GM21381 (cell line): ENCODE measurements at regions not wholly inside any gene's neighbourhood (a gene's known extent, or its start where the extent isn't known, plus 50 kb on each side); places are given as distances from the start of the nearest gene placed in this dataset.

Experiments
- ATAC-seq: cut with Tn5 transposase; IDR thresholded peaks from one replicate; pipeline ENCODE4 v1.9.1; 2021; ENCODE audit warnings: mild to moderate bottlenecking, moderate library complexity; ENCODE audit not compliant: unreplicated experiment

GRCh38 chr17:63246344-63246743 is 199.8 kb downstream of the CYB561 start:
- no peak for ATAC-seq

DNA sequence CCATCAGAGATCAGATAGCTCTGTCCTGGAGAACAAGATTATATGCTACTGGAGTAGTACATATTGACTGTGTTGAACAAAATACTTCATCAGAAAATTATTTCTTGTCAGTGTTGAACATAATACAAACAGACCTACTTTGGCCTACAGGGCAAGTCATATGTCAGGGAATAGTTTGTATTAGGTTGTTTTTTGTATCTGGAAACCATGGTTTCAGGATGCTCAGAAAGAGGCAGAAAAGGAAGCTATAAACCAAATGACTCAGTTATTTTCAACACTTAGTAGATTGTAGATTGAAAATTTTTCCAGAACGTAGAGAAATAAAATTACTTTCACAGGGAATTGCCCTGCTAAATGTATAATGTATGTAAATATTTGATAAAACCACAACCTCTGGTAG is 198.4 kb downstream of the CYB561 start:
- ATAC-seq: no peak

DNA sequence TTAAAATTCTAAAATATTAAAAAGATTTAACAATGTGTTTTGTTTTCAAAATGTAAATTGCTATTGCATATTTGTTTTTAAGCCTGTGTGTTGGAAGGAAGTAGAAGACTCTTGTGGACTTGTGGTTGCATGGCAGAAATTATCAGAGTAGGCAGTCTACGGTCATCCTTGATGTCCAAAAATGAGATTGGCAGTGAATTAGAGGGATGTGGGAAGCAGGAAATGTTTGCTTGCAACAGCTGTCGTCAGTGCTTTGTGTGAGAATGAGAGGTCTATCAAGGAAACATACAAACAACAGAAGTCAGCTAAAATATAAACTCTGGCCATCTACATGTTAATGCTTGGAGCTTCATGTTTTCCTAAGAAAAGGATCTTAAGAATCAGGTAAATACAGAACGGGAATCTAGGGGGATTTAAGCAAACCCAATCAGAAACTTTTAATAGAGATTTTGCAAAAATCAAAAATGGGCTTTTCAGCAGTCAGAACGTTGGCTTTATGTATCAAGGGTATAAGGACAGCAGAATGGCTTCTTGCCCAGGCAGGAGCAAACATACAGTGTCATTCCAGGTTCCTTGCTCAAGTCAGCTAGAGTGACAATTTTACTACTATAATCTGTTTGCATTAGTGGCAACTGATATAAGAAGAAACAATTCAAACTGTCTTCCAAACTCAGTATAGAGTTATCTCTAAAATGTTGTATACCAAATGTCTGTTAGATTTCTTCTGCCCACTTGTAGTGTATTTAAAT is 196.7 kb downstream of the CYB561 start:
- ATAC-seq: no peak

DNA sequence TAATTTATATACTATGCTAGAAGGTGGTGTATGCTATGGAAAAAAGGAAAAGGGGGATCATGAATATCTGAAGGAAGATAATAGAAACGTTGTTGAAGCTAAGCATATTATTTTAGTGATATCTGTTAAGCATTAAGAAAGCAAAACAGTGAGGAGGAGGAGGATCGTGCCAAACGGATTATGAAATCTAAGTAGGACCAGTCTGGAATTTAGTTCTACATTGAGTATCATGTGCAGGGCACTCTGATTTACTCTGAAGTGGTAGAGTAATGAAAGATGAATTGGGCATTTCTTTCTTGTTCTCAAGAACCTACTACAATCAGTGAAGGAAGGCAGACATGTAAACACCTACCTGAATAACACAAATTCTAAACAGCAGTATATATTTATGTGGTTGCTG is 195.3 kb downstream of the CYB561 start:
- ATAC-seq: no peak

- ATAC-seq: no peak
Observed at GRCh38 chr17:63258785-63259184, 187.3 kb downstream of the CYB561 start.

DNA sequence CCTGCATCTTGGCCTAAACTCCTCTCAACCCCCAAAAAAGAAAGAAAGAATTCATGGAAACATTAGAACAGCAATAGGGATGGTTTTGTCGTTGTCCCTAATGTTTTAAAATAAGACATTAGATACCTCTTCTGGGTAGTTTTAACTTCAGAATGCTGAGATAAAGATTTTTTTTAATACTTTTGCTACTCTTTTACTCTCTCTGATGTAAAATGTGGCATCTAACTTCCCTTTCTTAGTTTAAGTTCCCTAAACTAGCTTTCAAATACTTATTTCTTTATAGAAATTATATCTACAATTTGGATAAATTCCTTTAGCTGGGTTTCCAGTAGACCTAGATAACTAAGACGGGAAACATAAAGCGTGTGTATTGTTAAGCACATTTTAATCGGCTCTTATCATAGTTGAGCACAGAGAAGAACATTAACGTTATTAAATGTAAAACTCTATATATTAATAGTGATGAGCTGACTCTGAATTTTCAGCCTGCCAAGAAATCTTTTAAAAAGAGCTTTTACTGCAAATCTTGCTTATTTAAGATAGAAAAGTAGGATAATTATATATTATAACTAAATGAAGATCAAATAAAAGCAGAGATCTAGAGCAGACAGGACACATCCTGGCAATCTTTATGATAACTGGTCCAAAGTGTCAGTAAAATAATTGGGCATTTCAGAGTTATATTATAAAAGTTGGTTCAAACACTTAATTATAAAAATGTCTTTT is 183.2 kb downstream of the CYB561 start:
- ATAC-seq: no peak

- ATAC-seq: no peak
Observed at GRCh38 chr17:63265526-63265925, 180.6 kb downstream of the CYB561 start.

- ATAC-seq: no peak
Observed at GRCh38 chr17:63267846-63268245, 178.3 kb downstream of the CYB561 start.

DNA sequence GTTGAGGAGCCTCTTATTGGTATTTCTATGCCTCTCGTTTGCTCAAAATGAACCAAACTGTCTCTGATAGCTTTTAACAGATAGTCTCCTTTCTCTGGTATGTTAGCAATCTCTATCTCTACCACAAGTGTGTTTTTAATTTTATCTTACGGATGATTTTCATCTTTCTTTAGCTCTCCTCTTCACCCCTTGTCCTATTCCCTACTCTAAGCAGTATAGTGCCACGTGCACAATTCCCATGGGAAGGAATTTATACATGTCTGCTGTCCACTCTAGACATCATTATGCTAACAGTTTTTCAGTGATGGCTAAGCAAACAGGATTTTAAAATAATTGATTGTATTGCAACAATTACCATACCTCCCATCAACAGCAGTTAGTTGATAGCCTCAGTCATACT is 177.3 kb downstream of the CYB561 start:
- ATAC-seq: no peak

- no peak for ATAC-seq
Observed at GRCh38 chr17:63270610-63271009, 175.5 kb downstream of the CYB561 start.

- no peak for ATAC-seq
Observed at GRCh38 chr17:63274146-63274545, 172.0 kb downstream of the CYB561 start.

DNA sequence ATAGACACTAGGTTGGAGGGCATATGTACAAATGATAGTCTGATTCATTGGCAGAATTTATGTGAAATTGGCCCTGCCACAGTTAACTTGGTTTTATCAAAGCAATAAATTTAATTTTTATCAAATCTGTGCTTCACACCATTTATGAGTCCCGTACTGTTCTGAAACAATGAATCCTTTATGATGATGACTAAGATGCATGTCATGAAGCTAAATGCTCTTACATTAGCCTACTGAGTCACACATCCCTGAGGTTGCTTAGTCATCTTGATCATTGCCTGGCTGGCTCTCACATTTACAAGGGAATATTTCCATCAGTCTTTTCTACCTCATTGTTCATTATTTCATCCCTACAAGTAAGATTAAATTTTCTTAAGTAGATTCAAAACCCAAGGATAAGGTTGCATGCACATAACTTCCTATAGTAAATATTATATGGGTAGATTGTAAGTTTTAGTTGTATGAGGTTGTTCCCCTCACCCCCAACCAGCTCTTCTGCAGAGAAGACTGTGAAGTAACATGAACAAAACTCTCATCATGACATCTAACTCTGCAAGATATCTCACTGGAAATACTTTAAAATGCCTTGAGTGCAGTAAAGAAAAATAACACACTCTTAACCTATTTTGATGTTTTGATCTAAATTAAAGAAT is 170.7 kb downstream of the CYB561 start:
- no peak for ATAC-seq

DNA sequence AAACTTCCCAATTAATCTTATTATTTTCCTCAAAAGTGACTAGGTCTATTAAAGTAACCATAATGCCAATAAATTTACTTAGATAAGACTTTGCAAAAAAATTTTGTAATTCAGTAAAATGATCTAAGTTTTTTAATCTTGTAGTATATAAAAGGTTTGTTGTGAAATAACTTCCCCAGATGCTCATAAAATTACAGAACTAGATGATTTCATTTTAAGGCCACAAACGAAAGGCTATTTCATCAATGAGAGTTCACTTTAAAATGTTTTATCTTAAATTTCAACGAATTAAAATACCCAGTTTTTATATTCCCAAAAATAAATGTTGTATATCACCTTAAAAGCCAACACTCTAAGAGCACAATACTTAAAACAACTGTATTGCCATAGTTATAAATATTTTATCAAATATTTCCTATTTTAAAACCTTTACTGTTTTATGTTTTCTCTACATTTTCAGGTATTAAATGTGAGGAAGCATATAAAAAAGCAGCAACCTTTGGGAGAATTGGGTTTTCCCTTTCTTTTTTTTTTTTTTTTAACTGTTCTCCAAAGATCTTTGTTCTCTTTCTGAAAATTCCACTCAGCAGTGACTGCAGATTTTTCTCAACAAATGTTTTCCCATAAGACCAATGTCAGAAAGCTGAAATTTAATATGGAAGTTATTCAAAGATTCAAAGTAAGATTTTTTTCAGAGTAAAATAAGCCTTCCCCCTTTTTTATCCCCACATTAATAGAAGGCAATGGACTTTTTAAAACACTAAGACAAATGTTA is 169.9 kb downstream of the CYB561 start:
- no peak for ATAC-seq

GRCh38 chr17:63276821-63277220 is 169.3 kb downstream of the CYB561 start:
- ATAC-seq: no peak

DNA sequence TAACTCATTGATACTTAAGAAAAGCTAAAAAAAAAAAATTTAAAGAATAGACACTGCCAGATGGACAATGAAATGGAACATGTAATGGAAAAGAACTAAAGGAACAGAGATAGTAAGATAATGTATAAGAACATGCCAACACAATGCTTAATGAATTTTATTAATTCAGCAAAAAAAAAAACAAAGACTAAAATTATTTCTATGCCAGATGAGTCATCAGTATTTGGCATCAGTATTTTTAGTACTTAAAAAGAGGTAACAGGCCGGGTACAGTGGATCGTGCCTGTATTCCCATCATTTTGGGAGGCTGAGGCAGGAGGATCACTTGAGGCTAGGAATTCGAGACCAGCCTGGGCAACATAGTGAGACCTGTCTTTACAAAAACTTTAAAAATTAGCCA is 168.5 kb downstream of the CYB561 start:
- ATAC-seq: no peak

DNA sequence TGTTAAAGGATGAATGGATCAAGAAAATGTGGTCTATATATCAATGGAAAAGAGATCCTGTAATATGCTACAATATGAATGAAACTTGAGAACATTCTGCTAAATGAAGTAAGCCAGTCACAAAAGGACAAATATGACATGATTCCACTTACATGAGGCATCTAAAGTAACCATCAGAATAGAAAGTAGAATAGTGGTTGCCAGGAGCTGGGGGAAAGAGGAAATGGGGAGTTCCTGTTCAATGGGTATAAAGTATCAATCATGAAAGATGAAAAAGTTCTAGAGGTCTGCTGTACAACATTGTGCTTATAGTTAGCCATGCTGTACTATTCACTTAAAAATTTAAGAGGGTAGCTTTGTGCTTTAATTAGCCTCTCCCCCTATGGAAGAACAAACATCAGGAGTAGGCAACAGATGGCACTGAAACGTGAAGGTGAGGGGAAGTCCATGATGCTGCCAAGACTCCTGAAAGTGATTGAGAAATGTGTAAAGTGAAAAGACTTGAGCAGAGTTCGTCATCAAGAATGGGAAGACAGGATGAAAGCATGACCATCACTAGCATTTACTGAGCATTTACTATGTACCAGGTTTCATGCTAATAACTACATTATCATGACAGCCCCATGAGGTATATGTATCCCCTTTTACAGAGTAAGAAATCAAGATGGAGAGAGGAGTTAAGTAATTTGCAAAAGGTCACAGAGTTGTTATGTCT is 167.2 kb downstream of the CYB561 start:
- ATAC-seq: no peak

DNA sequence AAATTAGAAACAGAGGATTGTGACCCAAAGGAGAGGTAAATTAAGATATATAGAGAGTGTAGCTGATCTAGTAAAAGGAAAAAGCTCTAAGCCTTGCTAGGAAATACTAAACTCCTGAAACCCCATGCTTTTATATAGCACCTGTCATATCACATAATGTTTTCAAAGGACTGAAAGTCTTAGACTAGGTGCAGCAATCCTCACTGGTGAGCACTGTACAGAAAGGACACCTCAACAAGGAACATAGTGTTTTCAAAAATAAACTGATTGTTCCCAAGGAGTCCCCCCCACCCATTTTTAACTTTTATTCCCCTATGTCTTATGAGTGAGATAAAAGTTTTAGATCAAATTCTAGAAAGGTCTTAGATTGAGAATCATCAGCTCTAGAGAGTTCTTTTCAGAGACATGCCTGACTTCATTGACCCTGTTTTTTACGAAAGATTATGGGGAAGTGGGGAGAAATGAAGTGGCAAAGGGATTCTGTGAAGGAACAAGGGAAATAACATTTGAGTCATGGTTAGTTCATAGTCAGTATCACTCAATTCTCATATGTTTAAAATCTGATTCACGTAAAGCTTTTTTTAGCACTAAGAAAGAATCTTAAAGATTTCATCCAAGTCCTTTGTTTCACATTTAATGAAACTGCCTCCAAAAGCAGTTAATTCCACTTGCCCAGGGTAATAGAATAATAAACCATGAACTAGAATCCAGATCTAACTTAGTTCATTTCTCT is 166.4 kb downstream of the CYB561 start:
- ATAC-seq: no peak

DNA sequence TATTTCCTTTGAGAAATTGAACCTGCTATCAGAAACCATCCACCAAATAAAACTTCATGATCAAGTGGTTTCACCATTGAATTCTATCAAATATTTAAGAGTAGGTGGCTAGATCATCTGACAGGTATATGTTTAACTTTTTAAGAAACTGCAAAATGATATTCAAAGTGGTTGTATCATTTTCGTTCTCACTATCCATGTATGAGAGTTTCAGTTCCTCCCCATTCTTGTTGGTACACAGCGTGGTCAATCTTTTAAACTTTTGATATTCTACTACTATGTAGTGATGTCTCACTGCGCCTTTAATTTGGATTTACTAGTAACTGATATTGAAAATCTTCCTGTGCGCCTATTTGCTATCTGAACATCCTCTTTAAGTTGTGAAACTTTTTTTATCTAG is 163.7 kb downstream of the CYB561 start:
- ATAC-seq: peak; percentile 83

GRCh38 chr17:63285551-63285950 is 160.6 kb downstream of the CYB561 start:
- ATAC-seq: no peak

DNA sequence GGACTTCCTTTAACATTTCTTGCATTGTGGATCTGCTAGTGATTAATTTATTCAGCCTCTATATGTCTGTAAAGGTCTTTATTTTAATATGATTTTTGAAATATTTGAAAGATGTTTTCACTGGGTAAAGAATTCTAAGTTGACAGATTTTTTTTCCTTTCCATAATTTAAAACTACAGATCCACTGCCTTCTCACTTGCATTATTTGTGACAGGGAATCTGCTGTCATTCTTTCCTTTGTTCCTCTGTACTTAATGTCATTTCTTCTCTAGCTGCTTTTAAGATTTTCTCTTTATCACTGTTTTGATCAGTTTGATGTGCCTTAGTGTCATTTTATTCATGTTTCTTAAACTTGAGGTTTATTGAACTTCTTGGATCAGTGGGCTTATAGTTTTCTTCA is 159.9 kb downstream of the CYB561 start:
- ATAC-seq: no peak
